ENCODE measurements at regions not wholly inside any gene's neighbourhood (a gene's known extent, or its start where the extent isn't known, plus 50 kb on each side); places are given as distances from the start of the nearest gene placed in this dataset.

DNA sequence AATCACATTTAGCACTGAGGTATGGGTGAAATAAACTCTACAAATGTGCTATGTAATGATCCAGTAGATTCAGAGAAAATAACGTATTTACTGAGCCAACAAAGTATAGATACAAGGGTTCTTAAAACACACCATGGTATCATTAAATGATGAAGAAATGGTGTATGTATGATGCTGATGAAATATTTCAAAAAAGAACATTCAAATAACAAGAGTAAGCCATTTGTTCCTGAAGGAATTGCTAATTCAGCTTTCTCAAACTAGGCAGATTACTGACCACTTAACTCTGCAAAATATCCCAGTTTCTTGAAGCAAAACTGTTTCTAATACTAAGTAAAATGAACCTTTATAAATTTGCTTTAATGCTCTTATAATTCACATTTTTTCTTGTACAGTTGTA, 97.6 kb upstream of the IFNE start:
- TF ChIP-seq, protein P1, sequence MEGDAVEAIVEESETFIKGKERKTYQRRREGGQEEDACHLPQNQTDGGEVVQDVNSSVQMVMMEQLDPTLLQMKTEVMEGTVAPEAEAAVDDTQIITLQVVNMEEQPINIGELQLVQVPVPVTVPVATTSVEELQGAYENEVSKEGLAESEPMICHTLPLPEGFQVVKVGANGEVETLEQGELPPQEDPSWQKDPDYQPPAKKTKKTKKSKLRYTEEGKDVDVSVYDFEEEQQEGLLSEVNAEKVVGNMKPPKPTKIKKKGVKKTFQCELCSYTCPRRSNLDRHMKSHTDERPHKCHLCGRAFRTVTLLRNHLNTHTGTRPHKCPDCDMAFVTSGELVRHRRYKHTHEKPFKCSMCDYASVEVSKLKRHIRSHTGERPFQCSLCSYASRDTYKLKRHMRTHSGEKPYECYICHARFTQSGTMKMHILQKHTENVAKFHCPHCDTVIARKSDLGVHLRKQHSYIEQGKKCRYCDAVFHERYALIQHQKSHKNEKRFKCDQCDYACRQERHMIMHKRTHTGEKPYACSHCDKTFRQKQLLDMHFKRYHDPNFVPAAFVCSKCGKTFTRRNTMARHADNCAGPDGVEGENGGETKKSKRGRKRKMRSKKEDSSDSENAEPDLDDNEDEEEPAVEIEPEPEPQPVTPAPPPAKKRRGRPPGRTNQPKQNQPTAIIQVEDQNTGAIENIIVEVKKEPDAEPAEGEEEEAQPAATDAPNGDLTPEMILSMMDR (IDR thresholded peaks at IDR 0.05): no peak
- TF ChIP-seq POLR2AphosphoS5 (IDR thresholded peaks at IDR 0.05): no peak

All from gastroesophageal sphincter (tissue), 3 donors.